Right lobe of liver (tissue), 4 donors: ENCODE measurements at regions not wholly inside any gene's neighbourhood (a gene's known extent, or its start where the extent isn't known, plus 50 kb on each side); places are given as distances from the start of the nearest gene placed in this dataset.

Experiments used
- POLR2A ChIP-seq: fragments of 450-650 bp; IDR thresholded peaks from one replicate; pipeline ENCODE4 v1.6.1; 2017; ENCODE audit warnings: antibody characterized with exemption, mild to moderate bottlenecking
- TF ChIP-seq, protein P1 (sequence below), 4 donors: fragments of 200-600 bp in 3 of 4; fragments of 450-650 bp in 1 of 4; IDR thresholded peaks; one replicate each; pipeline versions ENCODE4 v1.5.1 to v1.8.0; 2016 to 2022; ENCODE audit warnings: antibody characterized with exemption in 4 of 4, mild to moderate bottlenecking in 2 of 4
- donor health status: DM: no; HTN: no; CAD: no.
- donor health status: DM: no; HTN: no; CAD: no.
- donor health status: DM: no; HTN: yes; CAD: no.

- TF ChIP-seq, protein P1, sequence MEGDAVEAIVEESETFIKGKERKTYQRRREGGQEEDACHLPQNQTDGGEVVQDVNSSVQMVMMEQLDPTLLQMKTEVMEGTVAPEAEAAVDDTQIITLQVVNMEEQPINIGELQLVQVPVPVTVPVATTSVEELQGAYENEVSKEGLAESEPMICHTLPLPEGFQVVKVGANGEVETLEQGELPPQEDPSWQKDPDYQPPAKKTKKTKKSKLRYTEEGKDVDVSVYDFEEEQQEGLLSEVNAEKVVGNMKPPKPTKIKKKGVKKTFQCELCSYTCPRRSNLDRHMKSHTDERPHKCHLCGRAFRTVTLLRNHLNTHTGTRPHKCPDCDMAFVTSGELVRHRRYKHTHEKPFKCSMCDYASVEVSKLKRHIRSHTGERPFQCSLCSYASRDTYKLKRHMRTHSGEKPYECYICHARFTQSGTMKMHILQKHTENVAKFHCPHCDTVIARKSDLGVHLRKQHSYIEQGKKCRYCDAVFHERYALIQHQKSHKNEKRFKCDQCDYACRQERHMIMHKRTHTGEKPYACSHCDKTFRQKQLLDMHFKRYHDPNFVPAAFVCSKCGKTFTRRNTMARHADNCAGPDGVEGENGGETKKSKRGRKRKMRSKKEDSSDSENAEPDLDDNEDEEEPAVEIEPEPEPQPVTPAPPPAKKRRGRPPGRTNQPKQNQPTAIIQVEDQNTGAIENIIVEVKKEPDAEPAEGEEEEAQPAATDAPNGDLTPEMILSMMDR (IDR thresholded peaks at IDR 0.05): peak in 3 of 4 donors; percentile 11 to 26 (median 14)
- peak; percentile 36 for TF ChIP-seq POLR2A
Observed at GRCh38 chr6:106740287-106740686, 110.9 kb downstream of the QRSL1 start.
